ENCODE measurements at regions not wholly inside any gene's neighbourhood (a gene's known extent, or its start where the extent isn't known, plus 50 kb on each side); places are given as distances from the start of the nearest gene placed in this dataset.

DNA sequence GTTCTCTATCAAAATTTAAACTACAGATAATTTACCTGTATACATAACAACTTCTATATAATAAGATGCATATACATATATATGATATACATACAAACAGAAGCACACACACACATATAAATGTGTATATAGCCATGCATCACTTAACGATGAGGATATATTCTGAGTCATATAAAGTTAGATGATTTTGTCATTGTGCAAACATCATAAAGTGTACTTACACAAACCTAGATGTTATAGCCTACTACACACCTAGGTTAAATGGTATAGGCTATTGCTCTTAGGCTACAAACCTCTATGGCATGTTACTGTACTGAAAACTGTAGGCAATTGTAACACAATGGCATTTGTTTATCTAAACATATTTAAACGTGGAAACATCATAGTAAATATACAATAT, 937.6 kb upstream of the KCND2 start:
- no peaks in the 10 kb centered on the region for H3K36me3 ChIP-seq (ENCODE audit: insufficient read depth, low read length)
- no peaks in the 10 kb centered on the region for H3K9me2 ChIP-seq (ENCODE audit: insufficient read depth, low read length)
- H3K9me3 ChIP-seq (ENCODE audit: low read length), result no peaks in the 10 kb centered on the region

DNA sequence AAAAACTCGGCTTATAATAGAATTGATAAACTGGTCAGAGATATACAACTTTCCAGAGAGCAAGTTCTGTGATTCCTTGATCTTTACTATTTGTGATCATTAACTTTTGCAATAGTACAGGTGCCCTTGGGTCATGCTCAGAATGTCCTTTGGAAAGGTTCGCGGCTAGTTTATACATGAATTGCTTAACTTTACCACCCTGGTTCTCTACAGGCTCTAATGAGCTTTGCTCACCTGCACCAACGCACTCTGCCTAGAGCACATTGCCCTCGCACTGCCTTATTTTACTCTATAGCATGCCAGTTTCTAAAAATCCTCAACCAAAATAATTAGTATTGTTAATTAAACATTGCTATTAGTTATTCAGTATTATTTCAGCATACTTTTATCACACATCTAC, 931.2 kb upstream of the KCND2 start:
- H3K9me2 ChIP-seq (ENCODE audit: insufficient read depth, low read length), result no peaks in the 10 kb centered on the region
- H3K36me3 ChIP-seq (ENCODE audit: insufficient read depth, low read length), result no peaks in the 10 kb centered on the region
- no peaks in the 10 kb centered on the region for H3K9me3 ChIP-seq (ENCODE audit: low read length)
- no peaks in the 10 kb centered on the region for H4K20me1 ChIP-seq (ENCODE audit: insufficient read depth)
- H3K9ac ChIP-seq (ENCODE audit: low read length), result no peak overlapping the region
- no peaks in the 10 kb centered on the region for H3K79me2 ChIP-seq (replicated peaks; ENCODE audit: insufficient read depth, low read length)
- no peak overlapping the region for H3K4me2 ChIP-seq (ENCODE audit: low read length)
- H3K27ac ChIP-seq (ENCODE audit: low read length), result no peak overlapping the region
- no peaks in the 10 kb centered on the region for H3K27me3 ChIP-seq (ENCODE audit: insufficient read depth, low read depth, low read length)
- no peaks in the 10 kb centered on the region for H3F3A ChIP-seq (ENCODE audit: insufficient read depth, low read length, poor library complexity, severe bottlenecking)
- H3K4me3 ChIP-seq (ENCODE audit: low read length), result no peak overlapping the region
- H2AFZ ChIP-seq (ENCODE audit: low read depth, low read length), result no peak overlapping the region
- TF ChIP-seq SMC3 (conservative IDR thresholded peaks at IDR 0.05; ENCODE audit: poor library complexity), result no peak
- TF ChIP-seq EP300 (conservative IDR thresholded peaks at IDR 0.05; ENCODE audit: poor library complexity, severe bottlenecking), result no peak
- no peak for TF ChIP-seq MXI1 (conservative IDR thresholded peaks at IDR 0.05; ENCODE audit: poor library complexity, severe bottlenecking)

More for the DNA sequence above, 937.6 kb upstream of the KCND2 start:
- Histone ChIP-seq H4K20me1 (ENCODE audit: insufficient read depth) (no peaks in the 10 kb centered on the region), H2AFZ (ENCODE audit: low read depth, low read length) (no peak overlapping the region), H3K4me3 (ENCODE audit: low read length) (no peak overlapping the region), H3F3A (ENCODE audit: insufficient read depth, low read length, poor library complexity, severe bottlenecking) (no peaks in the 10 kb centered on the region), H3K79me2 (replicated peaks; ENCODE audit: insufficient read depth, low read length) (no peaks in the 10 kb centered on the region), H3K9ac (ENCODE audit: low read length) (no peak overlapping the region), H3K27ac (ENCODE audit: low read length) (no peak overlapping the region), H3K4me2 (ENCODE audit: low read length) (no peak overlapping the region), H3K27me3 (ENCODE audit: insufficient read depth, low read depth, low read length) (no peaks in the 10 kb centered on the region)
- TF ChIP-seq TAF1 (IDR thresholded peaks at IDR 0.05; ENCODE audit: low read depth) (no peak), EZH2 (IDR thresholded peaks at IDR 0.05; ENCODE audit: borderline replicate concordance, insufficient read depth, low read length, poor library complexity, severe bottlenecking) (no peak), EP300 (conservative IDR thresholded peaks at IDR 0.05; ENCODE audit: poor library complexity, severe bottlenecking) (no peak), RAD21 (conservative IDR thresholded peaks at IDR 0.05) (no peak)

DNA sequence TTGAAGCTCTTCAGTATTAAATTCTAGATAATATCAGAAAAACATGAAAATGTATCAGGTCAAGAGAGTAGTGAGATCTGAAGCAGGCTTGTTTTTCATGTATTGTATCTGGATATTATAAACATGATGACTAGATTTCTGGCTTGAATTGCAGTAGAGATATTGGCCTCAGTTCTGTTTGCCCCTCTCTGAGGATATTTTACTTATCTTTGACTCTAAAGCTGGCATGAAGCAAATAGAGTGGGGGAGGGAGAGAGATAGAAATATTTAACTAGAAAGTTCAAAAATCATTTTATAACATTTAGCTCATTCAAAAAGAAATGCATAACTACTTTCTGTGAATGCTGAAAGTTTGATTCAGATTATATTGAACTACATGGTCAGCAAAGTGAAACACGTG, 929.7 kb upstream of the KCND2 start:
- H3K27ac ChIP-seq (ENCODE audit: low read length), result no peak overlapping the region
- no peak for TF ChIP-seq EZH2 (IDR thresholded peaks at IDR 0.05; ENCODE audit: borderline replicate concordance, insufficient read depth, low read length, poor library complexity, severe bottlenecking)
- TF ChIP-seq TAF1 (IDR thresholded peaks at IDR 0.05; ENCODE audit: low read depth), result no peak
- no peak for TF ChIP-seq POLR2AphosphoS5 (IDR thresholded peaks at IDR 0.05)
- no peak for TF ChIP-seq MXI1 (conservative IDR thresholded peaks at IDR 0.05; ENCODE audit: poor library complexity, severe bottlenecking)
- TF ChIP-seq SMC3 (conservative IDR thresholded peaks at IDR 0.05; ENCODE audit: poor library complexity), result no peak
- TF ChIP-seq RAD21 (conservative IDR thresholded peaks at IDR 0.05), result no peak
- TF ChIP-seq, protein P1, sequence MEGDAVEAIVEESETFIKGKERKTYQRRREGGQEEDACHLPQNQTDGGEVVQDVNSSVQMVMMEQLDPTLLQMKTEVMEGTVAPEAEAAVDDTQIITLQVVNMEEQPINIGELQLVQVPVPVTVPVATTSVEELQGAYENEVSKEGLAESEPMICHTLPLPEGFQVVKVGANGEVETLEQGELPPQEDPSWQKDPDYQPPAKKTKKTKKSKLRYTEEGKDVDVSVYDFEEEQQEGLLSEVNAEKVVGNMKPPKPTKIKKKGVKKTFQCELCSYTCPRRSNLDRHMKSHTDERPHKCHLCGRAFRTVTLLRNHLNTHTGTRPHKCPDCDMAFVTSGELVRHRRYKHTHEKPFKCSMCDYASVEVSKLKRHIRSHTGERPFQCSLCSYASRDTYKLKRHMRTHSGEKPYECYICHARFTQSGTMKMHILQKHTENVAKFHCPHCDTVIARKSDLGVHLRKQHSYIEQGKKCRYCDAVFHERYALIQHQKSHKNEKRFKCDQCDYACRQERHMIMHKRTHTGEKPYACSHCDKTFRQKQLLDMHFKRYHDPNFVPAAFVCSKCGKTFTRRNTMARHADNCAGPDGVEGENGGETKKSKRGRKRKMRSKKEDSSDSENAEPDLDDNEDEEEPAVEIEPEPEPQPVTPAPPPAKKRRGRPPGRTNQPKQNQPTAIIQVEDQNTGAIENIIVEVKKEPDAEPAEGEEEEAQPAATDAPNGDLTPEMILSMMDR (IDR thresholded peaks at IDR 0.05; ENCODE audit: poor library complexity, severe bottlenecking), result no peak
- TF ChIP-seq, protein P2, sequence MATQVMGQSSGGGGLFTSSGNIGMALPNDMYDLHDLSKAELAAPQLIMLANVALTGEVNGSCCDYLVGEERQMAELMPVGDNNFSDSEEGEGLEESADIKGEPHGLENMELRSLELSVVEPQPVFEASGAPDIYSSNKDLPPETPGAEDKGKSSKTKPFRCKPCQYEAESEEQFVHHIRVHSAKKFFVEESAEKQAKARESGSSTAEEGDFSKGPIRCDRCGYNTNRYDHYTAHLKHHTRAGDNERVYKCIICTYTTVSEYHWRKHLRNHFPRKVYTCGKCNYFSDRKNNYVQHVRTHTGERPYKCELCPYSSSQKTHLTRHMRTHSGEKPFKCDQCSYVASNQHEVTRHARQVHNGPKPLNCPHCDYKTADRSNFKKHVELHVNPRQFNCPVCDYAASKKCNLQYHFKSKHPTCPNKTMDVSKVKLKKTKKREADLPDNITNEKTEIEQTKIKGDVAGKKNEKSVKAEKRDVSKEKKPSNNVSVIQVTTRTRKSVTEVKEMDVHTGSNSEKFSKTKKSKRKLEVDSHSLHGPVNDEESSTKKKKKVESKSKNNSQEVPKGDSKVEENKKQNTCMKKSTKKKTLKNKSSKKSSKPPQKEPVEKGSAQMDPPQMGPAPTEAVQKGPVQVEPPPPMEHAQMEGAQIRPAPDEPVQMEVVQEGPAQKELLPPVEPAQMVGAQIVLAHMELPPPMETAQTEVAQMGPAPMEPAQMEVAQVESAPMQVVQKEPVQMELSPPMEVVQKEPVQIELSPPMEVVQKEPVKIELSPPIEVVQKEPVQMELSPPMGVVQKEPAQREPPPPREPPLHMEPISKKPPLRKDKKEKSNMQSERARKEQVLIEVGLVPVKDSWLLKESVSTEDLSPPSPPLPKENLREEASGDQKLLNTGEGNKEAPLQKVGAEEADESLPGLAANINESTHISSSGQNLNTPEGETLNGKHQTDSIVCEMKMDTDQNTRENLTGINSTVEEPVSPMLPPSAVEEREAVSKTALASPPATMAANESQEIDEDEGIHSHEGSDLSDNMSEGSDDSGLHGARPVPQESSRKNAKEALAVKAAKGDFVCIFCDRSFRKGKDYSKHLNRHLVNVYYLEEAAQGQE (IDR thresholded peaks at IDR 0.05; ENCODE audit: borderline replicate concordance), result no peak
- TF ChIP-seq EP300 (conservative IDR thresholded peaks at IDR 0.05; ENCODE audit: poor library complexity, severe bottlenecking), result no peak
- no peaks in the 10 kb centered on the region for H3K79me2 ChIP-seq (replicated peaks; ENCODE audit: insufficient read depth, low read length)
- no peaks in the 10 kb centered on the region for H3K36me3 ChIP-seq (ENCODE audit: insufficient read depth, low read length)
- no peak overlapping the region for H2AFZ ChIP-seq (ENCODE audit: low read depth, low read length)
- H3K4me3 ChIP-seq (ENCODE audit: low read length), result no peak overlapping the region
- H3K9me2 ChIP-seq (ENCODE audit: insufficient read depth, low read length), result no peaks in the 10 kb centered on the region
- H3K9ac ChIP-seq (ENCODE audit: low read length), result no peak overlapping the region
- no peaks in the 10 kb centered on the region for H3F3A ChIP-seq (ENCODE audit: insufficient read depth, low read length, poor library complexity, severe bottlenecking)
- H4K20me1 ChIP-seq (ENCODE audit: insufficient read depth), result no peaks in the 10 kb centered on the region
- H3K4me2 ChIP-seq (ENCODE audit: low read length), result no peak overlapping the region
- H3K9me3 ChIP-seq (ENCODE audit: low read length), result no peaks in the 10 kb centered on the region
- H3K27me3 ChIP-seq (ENCODE audit: insufficient read depth, low read depth, low read length), result no peaks in the 10 kb centered on the region

Measured in neural cell (in vitro differentiated cells).